A549 (cell line): ENCODE measurements at regions not wholly inside any gene's neighbourhood (a gene's known extent, or its start where the extent isn't known, plus 50 kb on each side); places are given as distances from the start of the nearest gene placed in this dataset.

Experiments used
- BCL3 ChIP-seq: fragments of >200 bp; sonication (Bioruptor Twin); formaldehyde crosslinking; IDR thresholded peaks from 3 replicates; pipeline ENCODE4 v1.6.1; 2016
- CHD2 ChIP-seq: fragments of 150-350 bp; IDR thresholded peaks from 2 replicates; pipeline ENCODE4 v1.6.1; 2014; ENCODE audit warnings: low read length; ENCODE audit not compliant: partially characterized antibody
- GATA3 ChIP-seq: IDR thresholded peaks from 2 replicates; pipeline ENCODE4 v1.6.1; 2012; ENCODE audit warnings: borderline replicate concordance
- HDAC2 ChIP-seq: fragments of 200-600 bp; sonication (generic); IDR thresholded peaks from 2 replicates; pipeline ENCODE4 v1.6.1; 2016
- JUN ChIP-seq, 2 experiments: fragments of >200 bp; sonication (Bioruptor Twin); formaldehyde crosslinking; IDR thresholded peaks; 2 replicates in 1 of 2; 3 replicates in 1 of 2; pipeline ENCODE4 v1.6.1; 2016 to 2017
- NFE2L2 ChIP-seq: fragments of 150-350 bp; conservative IDR thresholded peaks from 2 replicates; pipeline ENCODE4 v1.6.1; 2014; ENCODE audit warnings: low read length
- NR3C1 ChIP-seq: fragments of >200 bp; sonication (Bioruptor Twin); formaldehyde crosslinking; IDR thresholded peaks from 3 replicates; pipeline ENCODE4 v1.6.1; 2017
- POLR2A ChIP-seq: IDR thresholded peaks from 2 replicates; pipeline ENCODE4 v1.6.1; 2012; ENCODE audit warnings: mild to moderate bottlenecking, low read length
- REST ChIP-seq: fragments of 200-600 bp; sonication (generic); IDR thresholded peaks from 2 replicates; pipeline ENCODE4 v1.6.1; 2016; ENCODE audit warnings: antibody characterized with exemption, mild to moderate bottlenecking, moderate library complexity
- TFCP2L1 ChIP-seq: fragments of 250-450 bp; sonication (Bioruptor Pico); IDR thresholded peaks from 2 replicates; pipeline ENCODE4 v1.5.0; 2021; ENCODE audit warnings: mild to moderate bottlenecking
- USF2 ChIP-seq: fragments of 450-650 bp; IDR thresholded peaks from 2 replicates; pipeline ENCODE4 v1.6.1; 2014; ENCODE audit warnings: antibody characterized with exemption
- ZFP36 ChIP-seq: fragments of 450-650 bp; IDR thresholded peaks from 2 replicates; pipeline ENCODE4 v1.6.1; 2014; ENCODE audit warnings: borderline replicate concordance; ENCODE audit not compliant: partially characterized antibody
- ZNF302 ChIP-seq: fragments of 250-450 bp; sonication (Bioruptor Pico); IDR thresholded peaks from 2 replicates; pipeline ENCODE4 v1.9.0; 2021; ENCODE audit warnings: inconsistent platforms, mild to moderate bottlenecking, moderate library complexity
- TF ChIP-seq, protein P1 (sequence below): fragments of >200 bp; sonication (Bioruptor Twin); formaldehyde crosslinking; IDR thresholded peaks from 3 replicates; pipeline ENCODE4 v1.5.1; 2016

- TF ChIP-seq CHD2 (no peak), ZNF302 (no peak), JUN (IDR thresholded peaks at IDR 0.05) (no peak), POLR2A (no peak), REST (no peak), TFCP2L1 (CRISPR knock-in tag) (no peak), USF2 (no peak), BCL3 (no peak), NFE2L2 (no peak), ZFP36 (no peak), NR3C1 (no peak), GATA3 (no peak), HDAC2 (no peak)
- TF ChIP-seq, protein P1, sequence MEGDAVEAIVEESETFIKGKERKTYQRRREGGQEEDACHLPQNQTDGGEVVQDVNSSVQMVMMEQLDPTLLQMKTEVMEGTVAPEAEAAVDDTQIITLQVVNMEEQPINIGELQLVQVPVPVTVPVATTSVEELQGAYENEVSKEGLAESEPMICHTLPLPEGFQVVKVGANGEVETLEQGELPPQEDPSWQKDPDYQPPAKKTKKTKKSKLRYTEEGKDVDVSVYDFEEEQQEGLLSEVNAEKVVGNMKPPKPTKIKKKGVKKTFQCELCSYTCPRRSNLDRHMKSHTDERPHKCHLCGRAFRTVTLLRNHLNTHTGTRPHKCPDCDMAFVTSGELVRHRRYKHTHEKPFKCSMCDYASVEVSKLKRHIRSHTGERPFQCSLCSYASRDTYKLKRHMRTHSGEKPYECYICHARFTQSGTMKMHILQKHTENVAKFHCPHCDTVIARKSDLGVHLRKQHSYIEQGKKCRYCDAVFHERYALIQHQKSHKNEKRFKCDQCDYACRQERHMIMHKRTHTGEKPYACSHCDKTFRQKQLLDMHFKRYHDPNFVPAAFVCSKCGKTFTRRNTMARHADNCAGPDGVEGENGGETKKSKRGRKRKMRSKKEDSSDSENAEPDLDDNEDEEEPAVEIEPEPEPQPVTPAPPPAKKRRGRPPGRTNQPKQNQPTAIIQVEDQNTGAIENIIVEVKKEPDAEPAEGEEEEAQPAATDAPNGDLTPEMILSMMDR, result no peak
Measured at GRCh38 chr4:17301869-17302268, 210.0 kb downstream of the QDPR start.
